Smooth muscle cell (in vitro differentiated cells): ENCODE measurements at regions not wholly inside any gene's neighbourhood (a gene's known extent, or its start where the extent isn't known, plus 50 kb on each side); places are given as distances from the start of the nearest gene placed in this dataset.

Source experiments
- DNase-seq: peaks from one replicate; lab custom pipeline; 2025; ENCODE audit not compliant: unreplicated experiment; lab: John Stamatoyannopoulos, UW
- H2AFZ ChIP-seq: fragments of 200-600 bp; sonication (generic); 2 replicates; pipeline ENCODE4 v1.6.0; 2016; ENCODE audit warnings: antibody characterized with exemption, low read depth, mild to moderate bottlenecking
- H3F3A ChIP-seq: fragments of 200-600 bp; sonication (generic); 2 replicates; pipeline ENCODE4 v1.6.0; 2017; ENCODE audit warnings: antibody characterized with exemption, low read depth
- H3K27ac ChIP-seq: fragments of 200-600 bp; sonication (generic); 2 replicates; pipeline ENCODE4 v1.5.1; 2016; ENCODE audit warnings: low read depth, mild to moderate bottlenecking
- H3K27me3 ChIP-seq: fragments of 200-600 bp; sonication (generic); 2 replicates; pipeline ENCODE4 v1.6.1; 2016; ENCODE audit warnings: low read depth, mild to moderate bottlenecking
- H3K36me3 ChIP-seq: fragments of 200-600 bp; sonication (generic); 2 replicates; pipeline ENCODE4 v1.5.1; 2016; ENCODE audit warnings: low read depth
- H3K4me1 ChIP-seq: fragments of 200-600 bp; sonication (generic); 2 replicates; pipeline ENCODE4 v1.5.1; 2016; ENCODE audit warnings: low read depth
- H3K4me2 ChIP-seq: fragments of 200-600 bp; sonication (generic); 2 replicates; pipeline ENCODE4 v1.6.0; 2016; ENCODE audit warnings: mild to moderate bottlenecking
- H3K4me3 ChIP-seq: fragments of 200-600 bp; sonication (generic); 2 replicates; pipeline ENCODE4 v1.5.1; 2016; ENCODE audit warnings: mild to moderate bottlenecking
- H3K79me2 ChIP-seq: fragments of 200-600 bp; sonication (generic); 2 replicates; pipeline ENCODE4 v1.6.0; 2016; ENCODE audit warnings: low read depth, mild to moderate bottlenecking
- H3K9ac ChIP-seq: fragments of 200-600 bp; sonication (generic); 2 replicates; pipeline ENCODE4 v1.6.0; 2016; ENCODE audit warnings: low read depth
- H3K9me3 ChIP-seq: fragments of 200-600 bp; sonication (generic); replicated peaks from 2 replicates; pipeline ENCODE4 v1.5.1; 2016; ENCODE audit warnings: low read depth
- H4K20me1 ChIP-seq: fragments of 200-600 bp; sonication (generic); 2 replicates; pipeline ENCODE4 v1.6.0; 2016; ENCODE audit warnings: low read depth
- CTCF ChIP-seq: fragments of 200-600 bp; sonication (generic); IDR thresholded peaks from 2 replicates; pipeline ENCODE4 v1.5.1; 2017; ENCODE audit warnings: borderline replicate concordance, mild to moderate bottlenecking, antibody characterized with exemption; ENCODE audit not compliant: insufficient read depth, poor library complexity, severe bottlenecking
- WGBS: methylation state at CpG from one replicate; pipeline ENCODE4 v1.1.7; 2016; ENCODE audit warnings: low lambda C conversion rate; 5-methylcytosine and 5-hydroxymethylcytosine counted together

- Histone ChIP-seq H3K4me2 (no peak overlapping the region), H4K20me1 (no peaks in the 10 kb centered on the region), H3K9ac (no peak overlapping the region), H3K27me3 (no peaks in the 10 kb centered on the region), H3F3A (no peaks in the 10 kb centered on the region), H3K36me3 (no peaks in the 10 kb centered on the region), H3K9me3 (no peaks in the 10 kb centered on the region), H3K27ac (no peak overlapping the region), H2AFZ (no peak overlapping the region), H3K79me2 (no peaks in the 10 kb centered on the region), H3K4me3 (no peak overlapping the region), H3K4me1 (no peaks in the 10 kb centered on the region)
- TF ChIP-seq CTCF = no peak
- DNase-seq = no peak
- 81% methylated on average over 23 of the region's 23 CpGs for WGBS
These were observed 272.5 kb downstream of the ALG10 start for GRCh38 chr12:34294671-34295365.

- no peak for TF ChIP-seq CTCF
- H4K20me1 ChIP-seq = no peaks in the 10 kb centered on the region
- no peak overlapping the region for H3K4me3 ChIP-seq
- no peaks in the 10 kb centered on the region for H3K79me2 ChIP-seq
- no peak overlapping the region for H3K4me2 ChIP-seq
- no peaks in the 10 kb centered on the region for H3K9me3 ChIP-seq
- no peaks in the 10 kb centered on the region for H3F3A ChIP-seq
- H3K9ac ChIP-seq = no peak overlapping the region
- DNase-seq = no peak
- no peaks in the 10 kb centered on the region for H3K36me3 ChIP-seq
- H3K27me3 ChIP-seq = no peaks in the 10 kb centered on the region
- no peak overlapping the region for H2AFZ ChIP-seq
- no peaks in the 10 kb centered on the region for H3K4me1 ChIP-seq
- no peak overlapping the region for H3K27ac ChIP-seq
- 84% methylated on average over 31 of the region's 31 CpGs for WGBS
These were observed 273.3 kb downstream of the ALG10 start for GRCh38 chr12:34295366-34296142.

- no peaks in the 10 kb centered on the region for H3F3A ChIP-seq
- no peak for DNase-seq
- H3K27me3 ChIP-seq = no peaks in the 10 kb centered on the region
- H3K79me2 ChIP-seq = no peaks in the 10 kb centered on the region
- WGBS = 83% methylated on average over 30 of the region's 30 CpGs
- no peaks in the 10 kb centered on the region for H3K9me3 ChIP-seq
- H3K9ac ChIP-seq = no peak overlapping the region
- no peaks in the 10 kb centered on the region for H4K20me1 ChIP-seq
- H3K4me2 ChIP-seq = no peak overlapping the region
- H3K27ac ChIP-seq = no peak overlapping the region
- no peaks in the 10 kb centered on the region for H3K4me1 ChIP-seq
- no peak overlapping the region for H3K4me3 ChIP-seq
- no peak overlapping the region for H2AFZ ChIP-seq
- H3K36me3 ChIP-seq = no peaks in the 10 kb centered on the region
- TF ChIP-seq CTCF = no peak
These were observed 274.1 kb downstream of the ALG10 start for GRCh38 chr12:34296143-34297041.
